HEK293T (cell line): ENCODE measurements at regions not wholly inside any gene's neighbourhood (a gene's known extent, or its start where the extent isn't known, plus 50 kb on each side); places are given as distances from the start of the nearest gene placed in this dataset.

Experiments
- ARNT ChIP-seq: fragments of 450-650 bp; IDR thresholded peaks from 2 replicates; pipeline ENCODE4 v1.6.1; 2017; ENCODE audit warnings: mild to moderate bottlenecking
- BHLHE40 ChIP-seq: fragments of 450-650 bp; IDR thresholded peaks from 2 replicates; pipeline ENCODE4 v1.6.1; 2016; ENCODE audit warnings: mild to moderate bottlenecking, moderate library complexity, borderline replicate concordance
- CTBP1 ChIP-seq: fragments of 450-650 bp; IDR thresholded peaks from 2 replicates; pipeline ENCODE4 v1.6.1; 2016; ENCODE audit warnings: borderline replicate concordance
- ELF4 ChIP-seq: fragments of 450-650 bp; IDR thresholded peaks from 2 replicates; pipeline ENCODE4 v1.6.1; 2017; ENCODE audit warnings: antibody characterized with exemption
- FOXK2 ChIP-seq: fragments of 450-650 bp; IDR thresholded peaks from 2 replicates; pipeline ENCODE4 v1.6.1; 2016; ENCODE audit warnings: mild to moderate bottlenecking
- FOXM1 ChIP-seq: fragments of 450-650 bp; IDR thresholded peaks from 2 replicates; pipeline ENCODE4 v1.6.1; 2017; ENCODE audit warnings: mild to moderate bottlenecking, borderline replicate concordance
- HDGF ChIP-seq: fragments of 450-650 bp; IDR thresholded peaks from 2 replicates; pipeline ENCODE4 v1.6.1; 2017; ENCODE audit warnings: antibody characterized with exemption, borderline replicate concordance
- L3MBTL2 ChIP-seq: fragments of 450-650 bp; conservative IDR thresholded peaks from 2 replicates; pipeline ENCODE4 v1.6.1; 2016; ENCODE audit warnings: mild to moderate bottlenecking
- LEF1 ChIP-seq: fragments of 450-650 bp; IDR thresholded peaks from 2 replicates; pipeline ENCODE4 v1.6.1; 2017; ENCODE audit warnings: mild to moderate bottlenecking, borderline replicate concordance
- NFRKB ChIP-seq: fragments of 450-650 bp; IDR thresholded peaks from 2 replicates; pipeline ENCODE4 v1.6.1; 2016; ENCODE audit warnings: mild to moderate bottlenecking, moderate library complexity
- SP1 ChIP-seq: fragments of 450-650 bp; IDR thresholded peaks from 2 replicates; pipeline ENCODE4 v1.6.1; 2017
- SUZ12 ChIP-seq: fragments of 450-650 bp; IDR thresholded peaks from 2 replicates; pipeline ENCODE4 v1.6.1; 2016; ENCODE audit warnings: mild to moderate bottlenecking
- TARDBP ChIP-seq: fragments of 450-650 bp; IDR thresholded peaks from 2 replicates; pipeline ENCODE4 v1.6.1; 2016
- ZNF384 ChIP-seq: fragments of 450-650 bp; IDR thresholded peaks from 2 replicates; pipeline ENCODE4 v1.6.1; 2016

DNA sequence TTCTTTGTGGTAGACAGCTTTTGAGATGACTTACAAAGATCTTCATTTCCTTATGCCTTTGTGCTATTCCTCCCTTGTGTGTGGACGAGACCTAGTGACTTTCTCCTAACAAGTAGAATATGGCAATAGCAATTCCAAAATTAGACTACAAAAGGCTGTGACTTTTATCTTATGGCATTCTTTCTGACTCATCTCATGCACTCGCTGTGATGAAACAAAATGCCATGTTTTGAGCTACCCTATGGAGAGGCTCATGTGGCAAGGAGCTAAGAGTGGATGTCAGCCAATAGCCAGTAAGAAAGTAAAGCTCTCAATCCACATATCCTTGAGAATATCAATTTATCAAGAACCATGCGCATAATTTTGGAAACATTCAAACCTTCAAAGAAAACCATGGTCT, 380.5 kb upstream of the SMC2 start:
- TF ChIP-seq ARNT = no peak
- no peak for TF ChIP-seq SP1
- TF ChIP-seq ZNF384 = no peak
- no peak for TF ChIP-seq BHLHE40
- no peak for TF ChIP-seq TARDBP
- TF ChIP-seq SUZ12 = no peak
- TF ChIP-seq CTBP1 = no peak
- no peak for TF ChIP-seq L3MBTL2
- no peak for TF ChIP-seq FOXK2
- no peak for TF ChIP-seq FOXM1
- TF ChIP-seq LEF1 = no peak
- no peak for TF ChIP-seq HDGF
- TF ChIP-seq ELF4 = no peak
- TF ChIP-seq NFRKB = no peak
